Fibroblast of gingiva (primary cell): ENCODE measurements at regions not wholly inside any gene's neighbourhood (a gene's known extent, or its start where the extent isn't known, plus 50 kb on each side); places are given as distances from the start of the nearest gene placed in this dataset.
A peak's percentile ranks its signal among the peaks of the same experiment; 100 is the strongest.
"Not testable (repeated sequence)": the region's sequence is repeated elsewhere in the genome, so short reads cannot be mapped to it uniquely, and the experiment has no call there.

ENCODE experiments used
- DNase-seq: peaks from one replicate; pipeline ENCODE4 v3.0.0-alpha.2; 2011; ENCODE audit warnings: low read depth

DNA sequence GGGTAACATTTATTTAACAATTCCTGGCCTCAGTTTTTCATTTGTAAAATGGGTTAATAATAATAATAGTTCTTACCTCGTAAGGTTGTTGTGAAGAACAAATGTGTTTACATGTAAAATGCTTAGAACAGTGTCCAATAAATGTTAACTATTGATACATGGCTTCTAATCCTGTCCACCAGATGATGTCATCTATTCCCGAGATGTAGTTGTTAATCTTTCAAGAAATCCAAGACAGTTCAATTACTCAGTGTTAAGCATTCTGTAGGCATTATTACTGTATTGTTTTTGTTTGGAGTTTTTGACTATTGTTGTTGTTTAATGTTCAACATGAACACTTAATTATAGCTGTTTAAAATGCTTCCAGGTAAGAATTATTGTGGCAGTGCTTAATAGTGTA is 131.0 kb upstream of the FNDC3A start:
- DNase-seq = no peak

GRCh38 chr13:48849515-48849914 is 126.2 kb upstream of the FNDC3A start:
- DNase-seq = no peak

DNA sequence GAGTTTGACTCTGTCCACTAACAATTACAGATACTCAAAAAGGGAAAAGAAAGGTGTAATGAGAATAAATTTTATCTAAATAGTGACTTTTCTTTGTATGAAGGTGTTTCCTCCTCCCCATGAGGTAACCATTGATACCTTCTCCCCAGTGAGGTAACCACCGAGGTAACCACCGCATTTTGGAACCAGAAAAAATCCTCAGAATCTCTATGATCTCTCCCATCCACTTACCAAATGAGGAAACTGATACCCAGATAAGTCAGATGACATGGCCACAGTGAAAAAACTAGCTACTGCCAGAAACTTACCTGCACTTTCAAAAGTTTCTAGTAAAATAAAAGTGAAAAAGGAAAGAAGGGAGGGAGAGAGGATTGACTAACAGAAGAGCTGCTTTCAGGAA is 124.0 kb upstream of the FNDC3A start:
- no peak for DNase-seq

DNA sequence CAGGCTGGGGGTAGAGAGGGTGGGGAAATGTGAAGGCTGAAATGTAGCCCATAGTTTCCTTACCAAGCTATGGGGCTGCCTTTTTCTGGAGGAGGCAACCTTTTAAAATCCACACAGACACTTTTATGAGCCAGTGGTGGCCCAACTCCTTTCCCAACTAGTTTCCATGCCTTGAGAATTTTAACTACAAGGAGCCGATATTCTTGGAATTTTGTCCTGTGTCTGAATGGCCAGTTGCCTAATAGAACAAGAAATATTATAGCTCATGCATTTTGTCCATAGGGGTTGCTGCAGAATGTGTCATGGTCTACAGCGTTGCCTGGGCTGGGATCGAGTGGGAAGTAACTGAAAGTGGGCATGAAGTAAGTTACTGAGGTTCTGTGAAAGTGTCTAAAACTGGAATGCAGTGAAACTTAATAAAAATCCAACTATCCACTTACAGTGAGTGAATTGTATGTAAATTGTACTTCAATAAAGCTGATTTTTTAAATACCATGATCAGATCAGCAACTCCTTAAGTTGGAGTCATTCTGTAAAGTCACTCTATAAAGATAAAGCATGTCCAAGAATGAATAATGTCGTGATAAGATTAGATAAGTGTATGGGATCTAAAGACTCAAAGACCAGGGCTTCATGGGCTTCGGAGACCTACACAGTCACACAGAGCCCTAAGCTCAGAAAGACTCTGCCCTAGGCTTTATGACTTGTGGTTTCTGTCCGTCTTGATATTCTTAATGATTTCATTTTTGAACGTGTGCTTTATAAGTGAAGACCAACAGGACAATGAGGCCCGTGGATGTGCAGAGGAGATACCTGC is 122.6 kb upstream of the FNDC3A start:
- no peak for DNase-seq

- no peak for DNase-seq
These were observed 122.0 kb upstream of the FNDC3A start for GRCh38 chr13:48853728-48854102.

DNA sequence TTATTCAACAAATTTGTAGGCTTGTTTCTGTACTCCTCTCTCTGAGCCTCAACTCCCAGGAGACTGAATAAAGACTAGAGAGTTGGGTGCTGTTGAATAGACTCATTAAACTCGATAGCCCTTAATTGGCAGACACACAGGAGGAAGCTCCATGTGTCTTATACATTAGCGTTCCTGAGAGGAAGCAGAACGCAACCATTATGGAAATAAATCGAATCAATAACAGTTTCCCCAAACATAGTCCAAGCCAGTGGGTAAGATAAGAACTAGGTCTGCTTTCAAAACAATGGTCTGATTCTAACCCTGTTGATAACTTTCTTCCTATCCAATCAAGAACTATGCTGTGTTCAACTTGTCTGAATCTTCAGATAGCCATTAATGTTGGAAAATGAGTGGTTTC is 118.1 kb upstream of the FNDC3A start:
- DNase-seq = no peak

DNA sequence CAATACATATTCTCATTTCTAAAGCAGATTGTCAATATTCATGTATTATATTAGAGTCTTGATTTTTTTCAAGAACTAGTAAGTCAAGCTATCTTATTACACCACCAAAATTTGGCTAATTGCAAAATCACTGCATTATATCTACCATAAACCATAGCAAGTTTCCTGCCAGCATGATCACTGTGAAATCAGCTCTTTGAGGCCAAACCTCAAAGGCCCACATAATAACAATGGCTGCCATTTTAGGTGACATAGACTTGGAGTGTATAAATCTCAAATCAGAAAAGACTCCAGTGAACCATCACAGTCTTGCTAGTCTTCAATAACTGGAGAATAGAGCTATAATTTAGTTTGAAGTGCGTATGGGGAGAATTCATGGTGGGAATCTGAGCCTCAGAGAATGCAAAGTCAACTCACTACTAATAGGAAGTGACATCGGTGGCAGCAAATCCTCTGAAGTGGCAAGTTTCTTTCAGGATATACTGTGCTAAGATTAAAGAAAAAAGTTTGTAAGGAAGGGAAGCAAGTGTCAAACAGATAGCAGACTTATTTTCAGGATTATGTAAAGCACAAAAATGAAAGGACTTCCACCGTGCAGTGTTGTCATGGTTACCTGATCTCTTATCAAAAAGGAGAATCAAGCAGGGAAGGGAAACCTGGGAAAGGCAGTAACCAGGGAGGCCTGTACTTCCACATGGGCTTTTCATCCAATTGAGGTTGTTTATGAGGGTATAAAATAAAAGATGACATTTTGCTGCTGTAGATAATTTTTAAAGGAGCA is 117.4 kb upstream of the FNDC3A start:
- no peak for DNase-seq

- no peak for DNase-seq
These were observed 116.2 kb upstream of the FNDC3A start for GRCh38 chr13:48859272-48860105.

DNA sequence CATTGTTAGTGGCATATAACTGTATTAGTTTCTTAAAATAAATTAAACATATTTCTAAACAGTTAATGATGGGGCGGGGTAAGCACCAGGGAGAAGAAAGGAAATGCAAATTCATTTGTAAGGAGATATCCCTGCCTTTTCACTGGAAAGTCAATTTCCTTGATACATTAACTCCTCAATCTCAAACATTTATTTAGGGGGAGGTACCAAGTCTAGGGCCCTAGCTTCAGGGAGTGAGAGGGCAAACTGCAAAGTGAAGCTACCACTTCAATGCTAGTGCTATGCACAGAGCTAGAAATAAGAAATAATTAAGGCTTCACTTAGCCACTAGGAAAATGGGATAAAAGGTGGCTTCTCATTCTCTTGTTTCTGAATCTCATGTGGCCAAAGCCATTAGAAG is 115.3 kb upstream of the FNDC3A start:
- DNase-seq = no peak

DNA sequence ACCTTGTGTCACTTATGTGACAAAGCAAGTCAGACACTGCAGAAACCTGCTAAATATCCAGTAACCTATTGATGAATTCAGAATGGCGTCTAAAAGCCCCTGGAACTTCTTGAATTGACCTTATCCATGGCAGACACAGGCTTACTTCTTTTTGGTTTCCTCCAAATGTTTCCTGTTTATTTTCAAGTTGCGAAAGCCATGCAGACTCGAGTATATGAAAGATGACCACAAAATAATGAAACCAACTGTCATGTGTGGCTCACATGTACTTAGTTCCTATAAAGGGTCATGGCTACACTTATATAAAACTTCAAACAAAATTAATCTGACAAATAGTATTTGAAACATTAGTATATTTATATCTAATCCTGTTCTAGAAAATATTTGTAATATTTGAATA is 113.1 kb upstream of the FNDC3A start:
- DNase-seq = peak; percentile 45

DNA sequence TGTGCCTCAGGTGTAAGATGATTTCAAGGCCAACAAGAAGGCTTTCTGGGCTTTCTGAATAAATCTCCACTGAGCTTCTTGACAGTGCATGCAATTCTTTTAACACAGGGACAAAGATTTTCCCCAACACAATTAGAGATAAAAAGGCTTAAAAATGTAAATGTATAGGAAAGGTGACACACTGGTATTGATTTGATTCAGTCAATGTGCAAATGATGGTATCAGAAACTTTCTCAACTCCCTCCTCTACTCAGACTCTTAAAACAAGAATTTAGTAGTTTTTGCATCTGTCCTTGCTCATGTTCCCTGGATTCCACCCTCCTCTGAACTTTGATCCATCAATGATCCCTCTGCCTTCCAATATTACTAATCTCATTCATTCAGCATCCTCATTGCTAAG is 111.6 kb upstream of the FNDC3A start:
- no peak for DNase-seq

GRCh38 chr13:48866249-48866648 is 109.5 kb upstream of the FNDC3A start:
- DNase-seq = no peak

- no peak for DNase-seq
These were observed 102.6 kb upstream of the FNDC3A start for GRCh38 chr13:48873081-48873480.

DNA sequence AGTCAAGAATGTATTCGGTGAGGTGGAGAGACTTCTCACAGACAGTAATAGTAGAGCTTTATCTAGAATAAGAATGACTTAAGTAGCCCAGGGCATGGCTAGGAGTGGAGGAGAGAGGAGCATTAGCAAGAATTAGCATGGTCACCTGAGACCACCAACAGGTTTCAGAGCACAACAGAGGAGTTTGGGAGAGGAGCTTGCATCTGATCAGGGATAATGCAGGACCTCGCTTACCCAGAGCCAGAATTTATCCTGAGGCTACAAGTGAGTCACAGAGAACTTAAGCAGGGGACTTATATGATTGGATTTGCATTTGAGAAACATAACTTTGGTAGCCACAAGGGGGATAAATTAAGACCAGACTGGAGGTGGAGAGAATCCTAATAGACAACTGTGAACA is 102.1 kb upstream of the FNDC3A start:
- DNase-seq = peak; percentile 57

DNA sequence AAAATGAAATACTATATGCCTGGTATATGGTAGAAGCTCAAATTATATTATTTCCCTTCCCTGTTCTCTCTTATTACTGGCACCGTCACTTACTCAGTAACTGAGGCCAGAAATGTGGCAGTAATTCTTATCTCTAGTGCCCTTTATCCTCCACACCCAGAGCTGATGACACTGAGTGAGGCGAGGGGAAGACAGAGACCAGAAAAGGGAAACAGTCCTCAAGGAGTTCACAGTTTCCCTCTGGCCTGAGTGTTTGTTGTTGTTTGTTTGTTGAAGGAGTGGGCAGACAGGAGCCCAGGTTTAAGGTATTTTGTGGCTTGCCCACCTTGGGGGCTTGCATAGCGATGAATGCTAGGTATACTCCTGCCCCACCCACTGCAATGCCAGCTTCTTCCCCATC is 101.5 kb upstream of the FNDC3A start:
- no peak for DNase-seq

DNA sequence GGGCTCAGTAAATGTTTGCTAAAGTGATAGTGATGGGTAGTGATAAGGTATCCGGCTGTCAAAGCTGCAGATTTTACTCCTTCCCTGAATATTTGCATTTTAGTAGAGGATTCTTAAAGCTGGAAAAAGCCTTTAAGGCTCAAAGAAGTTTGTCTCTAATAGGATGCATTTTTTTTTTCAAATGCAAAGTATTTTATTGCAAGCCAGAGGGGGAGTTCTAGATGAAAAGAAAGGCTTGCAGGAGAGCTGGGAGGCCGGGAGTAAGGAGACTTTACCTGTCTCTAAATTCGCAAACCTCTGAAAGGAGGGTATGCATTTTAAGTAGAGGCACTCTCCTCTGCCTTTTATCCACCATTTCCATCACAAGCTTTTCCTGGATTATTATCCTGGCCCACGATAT is 100.7 kb upstream of the FNDC3A start:
- no peak for DNase-seq

- DNase-seq = no peak
These were observed 99.4 kb upstream of the FNDC3A start for GRCh38 chr13:48876289-48876688.

GRCh38 chr13:48879432-48879831 is 96.3 kb upstream of the FNDC3A start:
- no peak for DNase-seq

GRCh38 chr13:48879854-48880253 is 95.9 kb upstream of the FNDC3A start:
- DNase-seq = no peak

- not testable (repeated sequence) for DNase-seq
These were observed 91.9 kb upstream of the FNDC3A start for GRCh38 chr13:48883786-48884185.

DNA sequence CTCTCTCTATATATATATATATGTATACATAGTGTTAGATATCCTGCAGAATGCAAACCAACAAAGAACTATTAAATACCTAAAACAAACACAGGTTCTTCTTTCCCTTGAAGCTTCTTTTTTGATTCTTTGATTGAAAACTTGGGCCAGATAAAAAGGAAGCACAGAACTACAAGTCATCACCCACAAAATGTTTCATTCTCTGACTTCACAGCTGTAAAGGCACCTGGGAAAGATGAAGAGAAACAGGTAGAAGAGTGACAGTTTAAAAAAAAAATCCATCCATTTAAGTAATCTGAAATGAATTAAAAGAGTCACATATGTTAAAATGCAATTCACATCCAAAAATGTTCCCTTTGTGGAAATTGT is 90.7 kb upstream of the FNDC3A start:
- no peak for DNase-seq

DNA sequence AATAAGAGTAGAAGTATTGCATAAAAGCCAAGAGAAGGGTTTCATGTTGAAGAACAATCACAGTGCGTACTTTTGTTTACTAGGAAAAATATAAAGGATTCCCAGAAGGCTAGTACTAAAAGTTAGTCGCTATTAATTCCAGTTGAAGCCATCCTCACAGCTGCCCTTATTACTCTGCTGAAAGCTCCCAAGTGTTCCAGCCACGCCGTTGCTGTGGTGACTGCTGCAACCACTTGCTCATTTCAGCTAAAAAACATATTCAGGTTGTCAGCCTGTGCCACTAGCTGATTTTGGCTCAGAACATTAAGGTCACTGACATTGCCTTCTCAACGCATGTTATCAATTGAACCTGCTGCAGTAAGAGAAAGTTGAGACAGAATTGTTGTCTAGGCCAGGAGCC is 87.1 kb upstream of the FNDC3A start:
- no peak for DNase-seq

GRCh38 chr13:48890391-48890790 is 85.3 kb upstream of the FNDC3A start:
- peak; percentile 27 for DNase-seq
